Activated effector memory CD4-positive, alpha-beta T cell treated with Interleukin-2 at 50 U/mL for 16 hours (primary cell): ENCODE measurements at regions not wholly inside any gene's neighbourhood (a gene's known extent, or its start where the extent isn't known, plus 50 kb on each side); places are given as distances from the start of the nearest gene placed in this dataset.

Experiments
- DNase-seq: peaks from one replicate; pipeline ENCODE4 v3.0.0-alpha.2; 2020

DNA sequence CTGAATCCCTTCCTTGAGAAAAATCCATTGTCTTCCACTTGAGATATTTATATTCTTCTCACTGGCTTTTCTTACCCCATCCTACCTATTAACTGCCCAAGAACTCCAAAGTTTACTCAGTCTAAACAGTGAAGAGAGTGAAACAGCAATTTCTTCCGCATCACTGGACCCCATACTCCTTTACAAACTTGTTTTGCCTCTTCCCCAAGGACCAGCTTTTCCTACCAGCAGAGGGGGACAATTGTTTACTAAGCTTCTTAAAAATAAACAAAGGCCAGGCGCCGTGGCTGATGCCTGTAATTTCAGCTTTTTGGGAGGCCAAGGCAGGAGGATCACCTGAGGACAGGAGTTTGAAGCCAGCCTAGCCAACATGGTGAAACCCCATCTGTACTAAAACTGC lies 52.0 kb downstream of the LRATD1 start:
- no peak for DNase-seq

DNA sequence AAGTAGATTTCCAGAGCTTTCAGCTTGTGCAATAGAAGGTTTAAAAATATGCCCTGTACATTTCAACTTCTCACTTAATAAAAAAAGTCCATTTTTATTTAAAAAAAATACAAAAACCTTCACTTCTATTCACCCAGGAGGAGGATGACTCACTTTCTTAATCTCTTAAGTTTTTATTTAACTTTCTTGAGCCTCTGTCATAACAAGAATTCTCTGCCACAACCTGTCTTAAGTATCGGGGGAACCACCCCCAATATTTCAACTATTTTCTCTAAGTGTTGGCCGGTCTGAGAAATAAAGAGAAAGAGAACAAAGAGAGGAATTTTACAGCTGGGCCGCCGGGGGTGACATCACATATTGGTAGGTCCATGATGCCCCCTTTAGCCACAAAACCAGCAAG lies 58.4 kb downstream of the LRATD1 start:
- DNase-seq, result no peak

DNA sequence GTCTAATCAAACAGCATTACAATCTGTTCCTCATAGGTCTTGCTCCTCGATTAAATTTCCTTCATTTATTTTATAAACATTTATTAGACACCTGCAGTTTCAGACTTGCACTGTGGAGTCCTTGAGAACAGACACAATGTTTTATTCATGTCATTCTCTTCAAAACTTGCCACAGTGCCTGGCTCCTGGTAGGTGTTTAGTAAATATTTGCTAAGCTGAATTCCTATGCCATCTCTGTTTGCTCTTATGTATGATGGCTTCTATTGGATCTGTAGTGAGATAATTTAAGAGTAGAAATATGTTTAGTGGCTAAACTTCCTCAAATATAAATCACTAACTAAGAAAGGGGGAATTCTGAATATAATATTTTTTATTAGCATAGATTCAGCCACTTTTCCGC lies 61.4 kb downstream of the LRATD1 start:
- no peak for DNase-seq

DNA sequence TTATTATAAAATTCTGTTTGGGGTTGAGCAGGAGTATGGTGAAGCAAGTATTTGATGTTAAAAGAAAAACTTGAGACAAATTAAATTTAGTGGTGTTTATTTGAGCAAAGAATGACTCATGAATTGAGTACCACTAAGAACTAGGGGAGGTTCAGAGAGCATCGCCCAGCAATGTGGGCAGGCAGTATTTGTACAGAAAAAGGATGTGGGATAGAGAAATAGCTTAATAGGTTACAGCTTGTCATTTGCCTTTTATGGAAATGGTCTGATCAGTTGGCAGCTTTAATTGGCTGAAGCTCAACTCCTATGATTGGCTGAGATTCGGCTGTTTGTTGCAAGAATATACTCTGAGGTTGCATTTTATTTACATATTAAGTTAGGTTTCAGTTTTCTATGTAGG lies 68.2 kb downstream of the LRATD1 start:
- no peak for DNase-seq

DNA sequence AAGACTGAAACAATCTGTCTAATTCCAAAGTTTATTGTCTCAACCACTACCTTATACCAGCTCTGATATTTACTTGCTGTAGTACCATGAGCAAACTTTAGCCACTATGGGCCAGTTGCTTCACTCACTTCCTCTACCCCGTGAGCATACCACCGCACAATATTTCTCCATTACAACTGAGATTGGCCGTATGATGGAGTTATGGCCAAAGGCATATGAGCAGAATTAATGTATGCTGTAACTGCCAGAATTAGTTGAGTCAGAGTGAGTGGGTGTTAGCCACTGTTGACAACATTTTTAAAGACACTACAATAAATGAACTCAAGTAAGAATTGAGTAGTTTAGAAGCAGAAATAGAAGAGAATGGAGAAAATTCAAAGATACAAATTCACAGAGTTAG lies 69.7 kb downstream of the LRATD1 start:
- no peak for DNase-seq

DNA sequence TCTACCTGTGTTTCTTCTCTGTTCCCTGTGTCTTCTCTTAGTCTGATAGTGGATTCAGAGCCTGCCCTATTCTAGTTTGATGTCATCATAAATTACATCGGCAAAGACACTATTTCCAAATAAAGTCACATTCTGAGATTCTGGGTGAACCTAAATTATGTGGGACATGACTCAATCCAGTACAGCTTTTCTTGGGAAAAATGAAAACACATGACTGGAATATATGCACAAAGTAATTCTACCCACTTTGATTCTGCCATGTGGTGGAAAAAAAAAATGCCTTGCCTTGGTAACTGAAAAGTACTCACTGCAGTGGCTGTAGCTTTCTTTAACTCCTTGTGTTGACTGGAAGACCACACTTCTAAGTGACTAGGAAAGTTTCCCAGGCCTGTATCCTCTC lies 73.7 kb downstream of the LRATD1 start:
- no peak for DNase-seq

DNA sequence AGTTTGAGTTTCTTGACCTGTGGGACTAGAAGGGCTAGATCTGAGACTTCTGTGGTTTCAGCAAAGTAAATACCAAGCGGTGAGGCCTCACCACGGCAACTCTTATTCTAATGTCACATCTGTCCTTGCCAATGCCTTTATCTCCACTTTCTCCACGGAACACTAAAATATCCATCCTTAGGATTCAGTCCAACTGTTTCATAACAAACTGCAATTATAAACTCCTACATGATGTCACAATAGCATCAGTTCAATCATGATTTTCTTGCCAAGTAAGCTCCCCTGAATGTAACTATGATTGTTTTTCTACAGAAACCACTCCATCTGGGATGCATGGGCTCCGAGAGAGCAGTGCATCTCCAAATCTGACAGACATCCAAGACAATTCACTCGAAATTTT lies 79.6 kb downstream of the LRATD1 start:
- no peak for DNase-seq

DNA sequence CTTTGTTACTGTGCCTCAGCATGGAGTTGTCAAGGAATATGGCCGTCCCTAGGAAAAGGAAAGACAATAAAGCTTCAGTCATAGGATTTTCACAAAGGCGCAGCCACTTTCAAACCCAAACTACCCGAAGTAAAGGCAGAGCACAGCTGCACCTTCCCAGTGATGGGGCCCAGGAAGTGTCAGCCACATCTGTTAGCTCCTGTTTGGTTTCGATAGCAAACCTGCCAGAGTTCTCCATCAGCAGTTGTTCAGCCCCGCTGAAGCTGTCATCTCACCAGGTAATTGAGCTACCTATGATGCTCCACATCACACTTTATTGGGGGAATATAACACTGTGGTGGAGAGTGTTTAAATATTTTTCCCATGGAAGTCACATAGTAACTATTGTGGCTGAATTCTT lies 80.7 kb downstream of the LRATD1 start:
- no peak for DNase-seq

DNA sequence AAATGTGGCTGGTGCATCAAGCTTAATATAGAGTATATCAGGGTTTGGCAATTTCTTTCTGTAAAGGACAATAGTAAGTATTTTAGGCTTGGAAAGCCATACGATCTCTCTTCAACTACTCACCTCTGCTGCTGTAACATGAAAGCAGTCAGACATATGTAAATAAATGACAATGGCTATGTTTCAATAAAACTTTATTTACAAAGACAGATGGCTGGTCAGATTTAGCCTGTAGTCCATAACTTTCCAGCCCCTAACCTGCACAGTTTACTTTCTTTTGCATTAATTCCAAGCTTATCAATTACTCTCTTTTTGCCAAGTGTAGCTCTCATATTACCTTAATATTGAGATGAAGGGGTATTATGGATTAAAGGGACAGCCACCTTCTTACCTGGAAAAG lies 83.1 kb downstream of the LRATD1 start:
- no peak for DNase-seq

DNA sequence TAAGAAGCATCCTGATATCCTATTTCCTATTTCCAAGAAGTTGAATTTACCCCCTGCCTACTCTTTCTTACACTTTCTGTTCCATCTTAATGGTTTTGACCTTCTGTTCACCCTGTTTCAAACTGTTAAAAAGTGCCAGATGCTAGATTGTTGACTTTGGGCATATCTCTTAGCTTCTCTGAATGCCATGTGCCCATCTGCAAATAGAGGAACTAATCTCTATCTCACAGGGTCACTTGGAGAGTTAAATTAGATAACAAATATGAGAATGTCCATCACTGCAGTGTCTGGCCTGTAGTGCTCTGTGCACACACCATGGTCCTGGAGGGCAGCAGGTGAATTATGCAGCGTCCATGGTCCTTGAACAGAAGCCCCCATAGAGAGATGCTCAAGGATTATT lies 83.8 kb downstream of the LRATD1 start:
- no peak for DNase-seq

DNA sequence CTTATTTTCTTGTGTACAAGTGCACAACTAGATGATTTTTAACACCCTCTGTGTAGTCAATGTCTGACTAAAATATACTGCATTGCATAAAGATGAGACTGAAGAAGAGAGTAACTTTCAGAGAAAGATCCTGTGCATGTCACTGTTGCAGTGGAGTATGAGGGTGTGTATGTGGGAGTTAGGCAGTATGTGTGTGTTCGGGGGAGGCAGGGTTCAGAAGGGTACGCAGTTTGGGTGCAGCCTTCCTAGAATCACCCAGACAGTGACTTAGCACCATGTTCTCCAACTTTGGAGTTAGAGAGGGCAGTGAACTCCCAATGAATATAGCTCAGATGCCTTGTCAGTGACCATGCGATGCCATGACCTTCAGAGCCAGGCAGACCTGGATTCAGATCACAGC lies 84.6 kb downstream of the LRATD1 start:
- no peak for DNase-seq

DNA sequence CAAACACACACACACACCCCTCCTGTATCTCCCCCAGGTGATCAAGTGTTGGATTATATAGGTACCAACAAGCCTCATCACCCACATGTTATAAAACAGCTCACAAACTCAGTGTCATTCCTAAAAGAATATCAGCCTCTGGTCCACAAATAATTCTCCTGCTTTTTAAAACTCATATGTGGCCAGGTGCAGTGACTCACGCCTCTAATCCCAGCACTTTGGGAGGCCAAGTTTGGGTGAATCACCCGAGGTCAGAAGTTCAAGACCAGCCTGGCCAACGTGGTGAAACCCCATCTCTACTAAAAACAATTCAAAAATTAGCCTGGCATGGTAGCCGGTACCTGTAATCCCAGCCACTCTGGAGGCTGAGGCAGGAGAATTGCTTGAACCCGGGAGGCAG lies 87.8 kb downstream of the LRATD1 start:
- no peak for DNase-seq

DNA sequence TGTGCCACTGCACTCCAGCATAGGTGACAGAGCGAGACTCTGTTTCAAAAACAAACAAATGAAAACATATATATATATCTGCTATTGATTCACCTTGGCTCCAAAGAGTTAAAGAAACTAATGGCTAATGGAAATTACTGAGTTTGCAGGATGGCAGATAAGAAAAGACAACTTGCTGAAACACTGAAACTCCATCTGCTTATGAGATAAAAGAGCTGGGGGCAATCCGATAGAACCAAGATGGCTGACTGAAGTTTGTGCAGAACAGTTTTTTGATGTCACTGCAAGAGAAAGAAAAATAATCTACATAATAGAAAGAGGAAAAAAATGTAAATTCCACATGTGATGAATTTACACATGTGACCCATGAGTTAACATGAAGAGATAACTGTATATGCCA lies 88.2 kb downstream of the LRATD1 start:
- DNase-seq, result no peak

DNA sequence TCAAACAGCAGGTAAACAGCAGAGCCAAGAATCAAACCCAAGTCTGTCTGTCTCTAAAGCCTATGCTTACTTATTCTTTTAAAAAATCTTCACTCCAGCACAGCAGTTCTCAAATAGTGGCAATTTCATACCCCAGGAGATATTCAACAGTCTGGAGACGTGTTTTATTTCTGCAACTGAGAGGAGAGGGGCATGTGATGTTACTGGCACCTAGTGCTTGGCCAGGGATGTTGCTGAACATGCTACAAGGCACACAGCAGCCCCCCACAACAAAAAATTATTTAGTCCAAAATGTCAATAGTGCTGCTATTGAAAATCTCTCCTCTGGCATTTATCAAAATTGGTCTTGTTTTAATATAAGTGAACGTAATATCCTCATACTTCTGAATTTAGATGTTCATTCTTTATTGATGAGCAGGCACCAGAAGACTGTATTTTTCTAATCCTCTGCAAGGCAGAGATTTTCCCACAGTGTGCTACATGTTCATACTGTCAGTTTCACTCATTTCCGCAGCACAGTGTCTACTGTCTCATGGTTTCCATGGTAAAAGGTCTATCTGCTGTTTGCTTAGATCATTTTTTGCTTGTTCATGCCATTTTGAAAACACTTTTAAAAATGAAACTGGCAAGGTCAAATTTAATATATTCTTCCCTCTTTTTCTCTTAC lies 90.5 kb downstream of the LRATD1 start:
- no peak for DNase-seq

DNA sequence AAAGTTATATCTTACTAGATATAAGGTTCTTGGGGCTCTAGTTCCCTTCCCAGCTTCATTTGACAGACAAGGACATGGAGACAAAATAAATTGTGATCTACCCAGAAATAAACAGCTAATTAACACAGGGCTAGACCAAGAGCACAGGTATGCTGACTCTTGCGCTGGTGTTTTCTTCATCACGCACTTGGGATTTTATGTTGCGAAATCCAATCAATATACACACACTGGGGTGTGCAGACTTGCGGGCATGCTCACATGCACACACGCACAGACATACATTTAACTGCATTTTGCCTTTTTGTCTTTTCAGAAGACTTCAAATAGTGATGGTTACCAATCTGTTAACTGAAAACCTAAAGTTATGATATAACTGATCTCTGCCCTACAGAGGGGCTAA lies 91.2 kb downstream of the LRATD1 start:
- DNase-seq, result no peak

DNA sequence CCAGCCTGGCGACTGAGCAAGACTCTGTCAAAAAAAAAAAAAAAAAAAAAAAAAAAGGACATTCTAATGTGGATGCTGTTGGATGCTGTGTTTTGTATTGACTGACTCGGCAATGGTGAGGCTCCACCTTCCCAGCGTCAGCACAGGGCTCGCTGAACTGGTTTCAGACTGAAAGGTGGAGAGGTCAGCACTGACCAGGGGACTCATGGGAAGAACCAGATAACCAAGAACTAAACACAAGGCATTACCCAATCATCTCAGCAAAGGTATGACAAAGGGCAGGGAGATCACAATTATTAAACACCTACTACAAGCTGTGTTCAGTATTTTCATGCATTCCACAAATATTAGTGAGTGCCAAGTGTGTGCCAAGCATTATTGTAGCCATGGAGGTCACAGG lies 103.2 kb downstream of the LRATD1 start:
- no peak for DNase-seq

DNA sequence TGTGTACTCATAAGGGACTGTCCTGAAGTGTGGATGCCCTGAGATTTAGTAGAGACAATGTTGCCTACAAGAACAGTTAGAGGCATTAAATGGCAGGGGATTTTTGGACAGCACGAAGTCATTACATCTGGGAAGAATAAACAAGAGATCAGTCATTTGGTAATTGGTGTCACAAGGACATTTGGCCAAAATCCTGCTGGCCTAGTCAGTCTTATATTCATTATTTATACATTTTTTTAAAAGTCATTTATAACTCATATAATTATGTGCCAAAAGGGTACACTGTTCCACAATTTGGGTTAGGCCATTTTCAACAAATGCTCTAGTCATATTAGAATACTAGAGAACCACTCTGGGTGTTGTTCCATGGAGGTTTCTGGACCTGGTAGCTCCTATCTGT lies 104.7 kb downstream of the LRATD1 start:
- no peak for DNase-seq

DNA sequence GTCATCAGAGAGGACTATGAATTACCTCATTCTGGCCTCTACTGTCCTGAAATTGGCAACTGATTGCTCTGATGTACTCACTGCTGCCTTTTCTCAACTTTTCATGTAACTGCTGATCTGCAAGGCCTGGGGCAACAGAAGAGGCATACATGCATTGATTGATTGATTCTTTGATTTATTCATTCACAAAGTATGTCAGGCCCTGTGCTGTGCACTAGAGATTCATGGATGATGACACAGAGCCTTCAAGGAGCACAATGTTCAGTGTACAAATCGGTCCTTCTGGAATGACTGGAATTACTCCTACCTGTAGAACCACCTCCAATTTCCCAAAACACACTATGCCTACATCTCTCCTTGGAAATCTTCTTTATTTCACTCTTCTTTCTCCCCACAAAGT lies 111.3 kb downstream of the LRATD1 start:
- no peak for DNase-seq

DNA sequence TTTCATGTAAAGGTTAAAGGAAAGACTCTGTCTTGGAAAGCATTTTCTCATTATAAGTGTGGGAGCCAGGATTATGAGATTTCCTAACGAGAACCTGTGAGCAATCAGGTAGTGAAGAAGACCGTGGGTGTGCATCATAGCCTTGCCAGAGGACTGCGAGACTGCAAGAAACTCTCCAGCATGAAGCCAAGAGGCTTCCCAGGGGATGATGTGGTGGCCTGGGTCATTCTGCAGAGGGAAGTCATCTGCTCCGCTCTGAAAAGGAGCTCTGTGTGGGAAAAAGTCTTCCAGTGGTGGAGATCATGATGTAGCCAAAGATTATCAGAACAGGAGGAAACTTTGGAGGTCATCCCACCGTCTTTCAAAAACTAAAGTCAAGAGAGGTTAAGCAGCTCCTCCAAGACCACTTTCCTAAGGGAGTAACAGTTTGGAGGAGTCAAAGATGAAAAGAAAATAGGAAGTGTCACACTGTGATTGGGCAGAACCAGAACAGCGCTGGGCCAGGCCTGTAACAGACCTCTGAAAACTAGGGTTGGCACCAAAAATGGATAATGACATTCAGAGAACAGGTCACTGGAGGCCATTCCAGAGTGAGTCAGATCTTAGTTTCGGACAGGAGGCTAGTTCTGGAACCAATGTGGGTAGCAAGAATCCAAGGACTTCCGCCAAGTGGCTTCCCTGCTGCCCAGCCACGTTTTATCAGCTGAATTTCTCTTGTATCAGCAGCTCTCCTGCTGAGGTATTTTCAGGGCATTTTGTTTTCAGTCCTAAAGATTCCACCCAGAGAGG lies 113.0 kb downstream of the LRATD1 start:
- no peak for DNase-seq

DNA sequence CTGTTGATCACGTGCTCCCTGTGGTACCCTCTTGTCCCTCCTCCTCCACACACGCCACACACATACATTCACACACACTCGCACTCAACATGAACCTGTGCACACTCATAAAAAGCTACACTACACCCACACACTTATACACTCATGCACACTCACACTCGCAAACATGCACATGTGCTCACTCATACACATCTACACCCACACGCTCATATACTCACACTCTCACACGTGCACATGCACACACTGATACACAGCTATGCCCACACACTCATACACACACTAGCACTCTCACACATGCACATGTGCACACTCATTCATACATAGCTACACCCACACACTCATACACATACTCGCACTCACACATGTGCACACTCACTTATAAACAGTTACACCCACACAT lies 113.6 kb downstream of the LRATD1 start:
- no peak for DNase-seq

DNA sequence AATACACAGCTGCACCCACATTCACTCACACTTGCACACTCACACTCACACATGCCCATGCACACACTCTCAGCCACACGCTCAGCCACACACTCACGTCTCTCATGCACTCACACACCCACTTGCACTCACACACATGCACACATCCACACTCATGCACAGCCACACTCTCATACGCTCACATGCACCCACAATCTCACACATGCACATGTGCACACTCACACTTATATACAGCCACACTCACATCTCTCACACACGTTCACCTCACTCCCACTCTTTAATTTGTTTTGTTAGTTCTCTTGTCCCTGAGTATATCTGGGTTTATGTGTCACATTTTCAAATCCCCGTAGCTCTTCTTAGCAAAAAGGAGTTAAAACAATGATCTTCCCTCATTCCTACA lies 114.9 kb downstream of the LRATD1 start:
- DNase-seq, result no peak

DNA sequence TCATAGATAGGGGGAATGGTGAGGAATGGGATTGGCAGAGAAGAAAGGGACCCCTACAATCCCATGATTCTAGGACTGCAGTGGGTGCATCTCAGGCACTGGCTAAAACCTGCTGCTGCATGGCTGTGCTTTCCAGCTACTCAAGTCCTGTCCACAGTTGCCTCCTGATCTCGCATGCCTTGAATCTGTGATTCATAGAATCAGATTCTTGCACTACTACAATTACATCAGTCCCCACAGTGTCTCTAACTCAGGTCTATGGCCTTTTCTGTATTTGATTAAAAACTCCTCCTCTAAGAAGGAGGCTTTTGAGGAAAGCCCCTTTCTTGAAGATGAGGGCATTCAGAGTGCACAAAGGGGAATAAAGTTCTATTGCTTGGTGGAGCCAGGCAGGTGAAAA lies 117.4 kb downstream of the LRATD1 start:
- no peak for DNase-seq

DNA sequence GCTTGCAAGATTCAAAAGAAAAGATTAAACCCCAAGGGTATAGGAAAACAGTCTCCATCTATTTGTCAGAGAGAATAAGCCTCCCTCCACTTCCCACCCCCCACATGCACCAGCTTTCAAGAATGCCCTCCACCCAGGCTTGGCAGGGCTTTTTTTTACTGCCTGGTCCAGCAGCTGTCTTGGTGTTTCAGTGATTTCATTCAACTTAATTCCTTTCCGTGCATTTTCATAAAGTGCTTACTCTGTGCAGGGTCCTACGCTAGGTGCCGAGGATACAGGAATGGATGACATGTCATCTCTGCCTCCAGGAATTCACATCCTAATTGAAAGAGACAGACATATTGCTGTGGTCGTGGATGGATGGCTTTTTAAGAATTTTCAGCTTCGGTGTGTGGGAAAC lies 117.9 kb downstream of the LRATD1 start:
- no peak for DNase-seq

DNA sequence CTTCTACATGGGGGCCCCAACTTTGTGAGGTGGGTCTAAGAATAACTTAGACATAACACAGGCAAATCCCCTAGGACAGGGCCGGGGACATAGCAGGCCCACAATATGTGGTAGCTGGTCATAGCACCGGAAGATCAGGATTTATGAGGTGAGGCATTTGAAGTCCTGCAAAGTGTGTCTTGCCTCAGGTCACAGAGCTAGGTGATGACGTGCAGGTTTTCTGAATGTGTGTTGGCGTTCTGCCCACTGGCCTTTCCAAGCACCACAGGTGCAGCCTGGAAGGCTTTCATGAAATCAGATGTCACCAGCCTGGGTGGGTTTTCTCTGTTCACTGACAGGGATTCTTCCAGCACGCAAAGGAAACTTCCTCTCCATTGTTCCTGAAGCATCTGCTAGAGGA lies 119.1 kb downstream of the LRATD1 start:
- no peak for DNase-seq

DNA sequence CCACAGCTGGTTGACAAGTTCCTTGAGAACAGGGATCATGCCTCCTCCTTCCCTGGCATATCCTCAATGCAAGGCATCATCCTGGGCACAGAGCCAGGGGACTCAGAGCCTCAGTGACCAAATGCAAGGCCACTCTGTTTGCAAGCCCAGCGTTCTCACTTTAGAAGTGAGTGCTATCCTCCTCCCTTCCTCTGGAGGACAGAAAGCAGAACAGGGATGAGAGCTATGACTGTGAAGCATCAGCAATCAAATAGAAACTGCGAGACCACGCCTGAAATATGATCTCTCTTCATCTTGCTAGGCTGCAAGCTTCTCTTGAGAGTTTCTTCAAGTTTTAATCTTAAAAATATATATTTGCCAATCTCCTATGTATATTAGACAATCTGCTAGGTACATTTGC lies 119.8 kb downstream of the LRATD1 start:
- no peak for DNase-seq
